ENCODE measurements at regions not wholly inside any gene's neighbourhood (a gene's known extent, or its start where the extent isn't known, plus 50 kb on each side); places are given as distances from the start of the nearest gene placed in this dataset.

DNA sequence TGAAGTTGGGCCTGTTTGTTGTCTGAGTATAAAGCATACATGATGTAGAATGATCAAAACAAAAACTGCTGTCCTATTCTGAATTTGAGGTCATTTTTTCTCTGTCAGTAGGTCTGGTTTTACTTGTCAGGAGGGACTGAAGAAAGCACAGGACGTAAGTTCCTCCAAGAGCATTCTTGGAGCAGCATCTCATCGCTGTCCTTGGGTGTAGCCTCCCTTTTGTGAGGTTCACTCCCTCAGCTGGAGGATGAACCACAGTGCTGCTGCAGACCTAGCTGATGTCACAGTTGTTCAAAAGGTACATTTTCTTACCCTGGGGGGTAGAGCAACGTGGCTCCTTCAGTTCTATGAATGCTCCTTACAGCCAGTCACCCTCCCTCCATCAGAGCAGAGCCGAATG is 490.0 kb upstream of the TBL1XR1 start (continued):
- TF ChIP-seq IRF2 (CRISPR knock-in tag; IDR thresholded peaks at IDR 0.05; ENCODE audit: borderline replicate concordance, low read depth) = no peak

GRCh38 chr3:177688152-177688551 is 490.9 kb upstream of the TBL1XR1 start:
- H3K4me1 Mint-ChIP-seq = peaks cover 23% of the 10 kb centered on the region
- no peak for TF ChIP-seq SMAD4 (CRISPR knock-in tag; IDR thresholded peaks at IDR 0.05)
- TF ChIP-seq, protein P1, sequence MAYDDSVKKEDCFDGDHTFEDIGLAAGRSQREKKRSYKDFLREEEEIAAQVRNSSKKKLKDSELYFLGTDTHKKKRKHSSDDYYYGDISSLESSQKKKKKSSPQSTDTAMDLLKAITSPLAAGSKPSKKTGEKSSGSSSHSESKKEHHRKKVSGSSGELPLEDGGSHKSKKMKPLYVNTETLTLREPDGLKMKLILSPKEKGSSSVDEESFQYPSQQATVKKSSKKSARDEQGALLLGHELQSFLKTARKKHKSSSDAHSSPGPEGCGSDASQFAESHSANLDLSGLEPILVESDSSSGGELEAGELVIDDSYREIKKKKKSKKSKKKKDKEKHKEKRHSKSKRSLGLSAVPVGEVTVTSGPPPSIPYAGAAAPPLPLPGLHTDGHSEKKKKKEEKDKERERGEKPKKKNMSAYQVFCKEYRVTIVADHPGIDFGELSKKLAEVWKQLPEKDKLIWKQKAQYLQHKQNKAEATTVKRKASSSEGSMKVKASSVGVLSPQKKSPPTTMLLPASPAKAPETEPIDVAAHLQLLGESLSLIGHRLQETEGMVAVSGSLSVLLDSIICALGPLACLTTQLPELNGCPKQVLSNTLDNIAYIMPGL (CRISPR knock-in tag; IDR thresholded peaks at IDR 0.05) = no peak
- TF ChIP-seq SOX15 (CRISPR knock-in tag; IDR thresholded peaks at IDR 0.05) = no peak
- no peak for TF ChIP-seq ZNF263 (CRISPR knock-in tag; IDR thresholded peaks at IDR 0.05; ENCODE audit: low read depth)
- no peak for TF ChIP-seq PRDM15 (CRISPR knock-in tag; IDR thresholded peaks at IDR 0.05)
- TF ChIP-seq CREB1 (CRISPR knock-in tag; IDR thresholded peaks at IDR 0.05) = no peak
- TF ChIP-seq JUN (CRISPR knock-in tag; IDR thresholded peaks at IDR 0.05) = no peak
- TF ChIP-seq, protein P2, sequence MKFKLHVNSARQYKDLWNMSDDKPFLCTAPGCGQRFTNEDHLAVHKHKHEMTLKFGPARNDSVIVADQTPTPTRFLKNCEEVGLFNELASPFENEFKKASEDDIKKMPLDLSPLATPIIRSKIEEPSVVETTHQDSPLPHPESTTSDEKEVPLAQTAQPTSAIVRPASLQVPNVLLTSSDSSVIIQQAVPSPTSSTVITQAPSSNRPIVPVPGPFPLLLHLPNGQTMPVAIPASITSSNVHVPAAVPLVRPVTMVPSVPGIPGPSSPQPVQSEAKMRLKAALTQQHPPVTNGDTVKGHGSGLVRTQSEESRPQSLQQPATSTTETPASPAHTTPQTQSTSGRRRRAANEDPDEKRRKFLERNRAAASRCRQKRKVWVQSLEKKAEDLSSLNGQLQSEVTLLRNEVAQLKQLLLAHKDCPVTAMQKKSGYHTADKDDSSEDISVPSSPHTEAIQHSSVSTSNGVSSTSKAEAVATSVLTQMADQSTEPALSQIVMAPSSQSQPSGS (CRISPR knock-in tag; IDR thresholded peaks at IDR 0.05; ENCODE audit: borderline replicate concordance, low read depth) = no peak

GRCh38 chr3:177689077-177689476 is 491.8 kb upstream of the TBL1XR1 start:
- H3K36me3 Mint-ChIP-seq = no peaks in the 10 kb centered on the region
- no peaks in the 10 kb centered on the region for H3K9me3 Mint-ChIP-seq
- ChIA-PET CTCF (no interaction called here), POLR2A (interaction anchor here (0.6 kb wide), 1 partner anchor 1648 kb away, joined by 4 read pairs; no protein-coding TSS in a partner anchor)
- H3K27ac Mint-ChIP-seq = no peak overlapping the region
- DNase-seq (ENCODE audit: low spot score) = no peak
- H3K27me3 Mint-ChIP-seq (ENCODE audit: low read depth) = no peaks in the 10 kb centered on the region
- peaks cover 26% of the 10 kb centered on the region for H3K4me1 Mint-ChIP-seq
- H3K4me3 Mint-ChIP-seq = no peak overlapping the region
- no peak for ATAC-seq
- TF ChIP-seq, protein P3, sequence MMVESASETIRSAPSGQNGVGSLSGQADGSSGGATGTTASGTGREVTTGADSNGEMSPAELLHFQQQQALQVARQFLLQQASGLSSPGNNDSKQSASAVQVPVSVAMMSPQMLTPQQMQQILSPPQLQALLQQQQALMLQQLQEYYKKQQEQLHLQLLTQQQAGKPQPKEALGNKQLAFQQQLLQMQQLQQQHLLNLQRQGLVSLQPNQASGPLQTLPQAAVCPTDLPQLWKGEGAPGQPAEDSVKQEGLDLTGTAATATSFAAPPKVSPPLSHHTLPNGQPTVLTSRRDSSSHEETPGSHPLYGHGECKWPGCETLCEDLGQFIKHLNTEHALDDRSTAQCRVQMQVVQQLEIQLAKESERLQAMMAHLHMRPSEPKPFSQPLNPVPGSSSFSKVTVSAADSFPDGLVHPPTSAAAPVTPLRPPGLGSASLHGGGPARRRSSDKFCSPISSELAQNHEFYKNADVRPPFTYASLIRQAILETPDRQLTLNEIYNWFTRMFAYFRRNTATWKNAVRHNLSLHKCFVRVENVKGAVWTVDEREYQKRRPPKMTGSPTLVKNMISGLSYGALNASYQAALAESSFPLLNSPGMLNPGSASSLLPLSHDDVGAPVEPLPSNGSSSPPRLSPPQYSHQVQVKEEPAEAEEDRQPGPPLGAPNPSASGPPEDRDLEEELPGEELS (CRISPR knock-in tag; IDR thresholded peaks at IDR 0.05) = no peak
- TF ChIP-seq NR1H2 (CRISPR knock-in tag; IDR thresholded peaks at IDR 0.05) = no peak
- TF ChIP-seq, protein P4, sequence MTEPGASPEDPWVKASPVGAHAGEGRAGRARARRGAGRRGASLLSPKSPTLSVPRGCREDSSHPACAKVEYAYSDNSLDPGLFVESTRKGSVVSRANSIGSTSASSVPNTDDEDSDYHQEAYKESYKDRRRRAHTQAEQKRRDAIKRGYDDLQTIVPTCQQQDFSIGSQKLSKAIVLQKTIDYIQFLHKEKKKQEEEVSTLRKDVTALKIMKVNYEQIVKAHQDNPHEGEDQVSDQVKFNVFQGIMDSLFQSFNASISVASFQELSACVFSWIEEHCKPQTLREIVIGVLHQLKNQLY (CRISPR knock-in tag; IDR thresholded peaks at IDR 0.05) = no peak
- no peak for TF ChIP-seq SMAD3 (CRISPR knock-in tag; IDR thresholded peaks at IDR 0.05; ENCODE audit: borderline replicate concordance)

More at GRCh38 chr3:177688152-177688551, 490.9 kb upstream of the TBL1XR1 start:
- ATAC-seq = no peak
- no peak overlapping the region for H3K4me3 Mint-ChIP-seq
- DNase-seq (ENCODE audit: low spot score) = no peak
- no peaks in the 10 kb centered on the region for H3K36me3 Mint-ChIP-seq
- H3K27me3 Mint-ChIP-seq (ENCODE audit: low read depth) = no peaks in the 10 kb centered on the region
- H3K9me3 Mint-ChIP-seq = no peaks in the 10 kb centered on the region
- ChIA-PET CTCF (no interaction called here), POLR2A (no interaction called here)
- no peak overlapping the region for H3K27ac Mint-ChIP-seq
